ENCODE measurements at regions not wholly inside any gene's neighbourhood (a gene's known extent, or its start where the extent isn't known, plus 50 kb on each side); places are given as distances from the start of the nearest gene placed in this dataset.

DNA sequence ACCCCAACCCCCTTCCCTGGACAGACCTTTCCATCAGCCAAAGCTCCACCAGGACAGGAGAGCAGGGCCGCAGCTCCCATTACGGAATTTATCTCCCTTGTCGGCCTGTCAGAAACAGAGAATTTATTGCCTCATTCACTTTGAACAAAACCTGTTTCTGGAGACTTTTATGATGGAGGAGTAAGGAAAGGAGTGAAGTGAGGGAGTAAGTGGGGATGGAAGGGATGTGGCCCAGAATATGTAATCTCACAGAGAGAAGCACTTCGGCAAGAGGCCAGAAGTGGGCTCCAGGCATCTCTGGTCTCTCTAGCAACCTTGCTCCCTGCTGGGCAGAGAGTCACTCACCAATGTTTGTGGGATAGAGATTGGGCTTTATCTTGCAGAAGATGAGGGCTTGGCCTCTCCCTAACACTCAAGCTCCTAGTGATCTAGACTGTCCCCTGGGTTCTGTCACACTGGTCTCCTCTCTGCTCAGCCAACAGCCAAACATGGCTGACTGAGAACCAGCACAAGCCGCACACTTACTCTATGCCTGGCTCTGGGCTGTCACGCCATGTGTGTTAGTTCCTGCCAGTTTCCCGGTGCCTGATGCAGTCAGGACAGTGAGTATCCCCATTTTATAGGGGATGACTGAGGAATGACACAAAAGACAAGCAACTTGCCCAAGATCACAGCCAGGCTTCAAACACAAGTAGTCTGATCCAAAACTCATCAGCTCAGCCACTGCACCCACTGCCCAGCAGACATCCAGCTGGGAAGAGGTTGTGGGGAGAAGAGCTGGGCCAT, 149.4 kb upstream of the ZMIZ1 start:
- no peak for DNase-seq (ENCODE audit: low read depth in 2 of 2)

DNA sequence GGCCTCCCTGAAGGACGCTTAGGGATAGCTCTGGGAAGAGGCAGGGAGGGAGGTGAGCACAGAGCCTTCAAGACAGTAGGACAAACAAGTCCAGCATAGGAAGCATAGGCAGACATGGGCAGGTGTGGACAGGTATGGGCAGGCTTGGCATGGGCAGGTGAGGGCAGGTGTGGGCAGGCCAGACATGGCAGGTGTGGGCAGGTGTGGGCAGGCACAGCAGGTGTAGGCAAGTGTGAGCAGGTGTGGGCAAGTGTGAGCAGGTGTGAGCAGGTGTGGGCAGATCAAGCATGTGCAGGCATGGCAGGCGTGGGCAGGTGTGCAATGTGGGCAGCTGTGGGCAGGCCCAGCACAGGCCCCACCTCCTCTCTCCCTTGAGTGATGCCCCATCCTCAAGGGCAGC, 148.8 kb upstream of the ZMIZ1 start:
- no peak for DNase-seq (ENCODE audit: low read depth in 2 of 2)

- no peak for DNase-seq (ENCODE audit: low read depth in 2 of 2)
These were observed 146.9 kb upstream of the ZMIZ1 start for GRCh38 chr10:78921895-78922294.

DNA sequence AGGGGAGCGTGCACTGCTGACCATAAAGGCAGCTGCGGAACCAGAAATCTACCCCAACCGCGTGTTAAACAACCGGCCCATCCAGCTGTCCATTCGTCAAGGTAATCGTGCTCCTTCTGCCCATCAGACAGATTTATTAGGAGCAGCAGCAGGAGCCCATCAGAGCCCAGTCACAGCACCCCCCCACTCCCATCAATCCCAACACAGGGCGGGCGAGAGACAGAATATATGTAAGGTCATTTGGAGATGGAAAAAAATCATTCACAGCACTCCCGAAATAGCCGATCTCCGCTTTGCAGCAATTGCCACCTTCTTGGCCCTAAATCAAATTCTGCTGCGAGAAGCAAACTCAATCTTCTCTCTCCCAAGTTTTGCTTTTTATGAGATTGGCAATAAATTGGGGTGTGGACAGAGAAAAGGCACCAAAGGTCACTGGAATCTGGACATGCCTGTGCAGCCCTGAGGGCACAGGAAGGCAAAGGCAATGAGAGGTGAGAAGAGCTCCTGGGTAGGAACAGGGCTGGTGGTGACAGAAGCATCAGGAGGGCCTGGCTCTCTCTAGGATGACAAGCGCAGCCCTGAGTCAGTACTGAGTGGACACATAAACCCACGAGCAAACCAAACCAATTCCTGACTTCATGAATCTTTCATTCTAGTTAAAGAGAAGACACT, 145.0 kb upstream of the ZMIZ1 start:
- no peak for DNase-seq (ENCODE audit: low read depth in 2 of 2)

DNA sequence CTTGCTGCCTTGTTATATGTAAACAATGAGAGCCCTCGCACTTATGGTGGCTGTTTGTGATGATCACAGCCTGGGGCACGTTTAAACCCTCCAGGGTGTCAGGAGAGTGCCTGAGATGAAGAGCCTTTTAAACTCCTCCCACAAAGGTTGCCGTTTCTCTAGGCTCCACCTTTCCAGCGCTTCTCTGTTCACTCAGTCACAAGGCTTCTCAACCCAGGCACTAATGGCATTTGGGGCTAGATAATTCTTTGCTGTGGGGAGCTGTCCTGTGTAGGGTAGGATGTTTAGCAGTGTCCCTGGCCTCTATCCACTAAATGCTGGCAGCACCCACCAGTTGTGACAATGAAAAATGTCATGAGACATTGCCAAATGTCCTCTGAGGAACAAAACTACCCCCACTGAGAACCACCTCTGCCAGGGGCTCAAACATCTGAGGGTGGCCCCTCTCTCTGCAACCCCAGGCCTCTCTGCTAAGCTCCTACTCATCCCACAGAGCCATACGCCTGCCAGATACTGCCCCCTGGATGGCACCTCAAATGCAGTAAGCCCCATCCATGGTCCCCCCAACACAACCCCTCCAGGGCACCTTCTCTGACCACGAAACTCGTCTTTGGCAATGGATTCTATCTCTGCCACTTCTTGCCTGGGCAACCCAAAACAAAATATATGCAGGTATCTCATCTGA, 144.3 kb upstream of the ZMIZ1 start:
- no peak for DNase-seq (ENCODE audit: low read depth in 2 of 2)

DNA sequence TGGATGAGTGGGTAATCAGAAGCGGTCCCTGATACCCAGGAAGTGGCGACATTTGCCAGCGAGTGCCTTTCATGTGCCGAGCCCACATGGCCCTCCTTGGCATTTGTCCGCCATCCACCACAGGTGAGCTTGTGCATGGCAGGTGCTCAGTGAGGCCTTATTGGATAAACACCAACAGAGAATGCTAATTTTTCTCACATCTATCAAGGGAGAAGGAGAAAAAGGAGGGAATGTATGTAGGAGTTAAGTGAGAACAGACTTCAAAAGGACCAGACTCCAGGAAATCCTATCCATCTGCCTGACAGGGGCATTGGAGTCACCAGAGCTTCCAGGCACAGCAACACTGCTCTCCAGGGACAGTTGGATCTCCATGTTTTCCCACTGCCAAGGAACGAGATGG, 143.5 kb upstream of the ZMIZ1 start:
- DNase-seq (ENCODE audit: low read depth in 2 of 2): no peak

GRCh38 chr10:78925800-78926319, 142.9 kb upstream of the ZMIZ1 start:
- DNase-seq (ENCODE audit: low read depth in 2 of 2): no peak

GRCh38 chr10:78927257-78927995, 141.3 kb upstream of the ZMIZ1 start:
- DNase-seq (ENCODE audit: low read depth in 2 of 2): no peak

- no peak for DNase-seq (ENCODE audit: low read depth in 2 of 2)
These were observed 140.4 kb upstream of the ZMIZ1 start for GRCh38 chr10:78928330-78928729.

DNA sequence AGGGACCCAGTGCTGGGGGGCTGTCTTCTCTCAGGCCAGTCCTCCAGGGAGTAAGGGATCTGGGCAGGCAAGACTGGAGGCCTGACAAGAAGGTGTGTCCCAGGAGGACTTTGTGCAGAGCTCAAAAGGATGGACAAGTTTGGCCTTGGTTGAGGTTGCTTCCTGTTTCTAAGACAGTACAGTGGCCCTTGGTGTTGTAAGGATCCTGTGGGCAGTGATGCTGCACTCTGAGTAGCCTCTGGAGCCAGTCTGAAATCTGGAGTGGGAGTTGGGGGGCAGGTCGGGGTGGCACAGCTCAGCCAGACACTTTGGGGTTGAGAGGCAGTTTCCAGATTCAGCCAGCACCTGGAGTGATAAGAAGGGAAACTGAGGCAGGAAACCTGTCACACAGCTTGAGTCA, 139.2 kb upstream of the ZMIZ1 start:
- no peak for DNase-seq (ENCODE audit: low read depth in 2 of 2)

GRCh38 chr10:78931321-78932053, 137.3 kb upstream of the ZMIZ1 start:
- DNase-seq (ENCODE audit: low read depth in 2 of 2): no peak

GRCh38 chr10:78932054-78932386, 136.7 kb upstream of the ZMIZ1 start:
- no peak for DNase-seq (ENCODE audit: low read depth in 2 of 2)

DNA sequence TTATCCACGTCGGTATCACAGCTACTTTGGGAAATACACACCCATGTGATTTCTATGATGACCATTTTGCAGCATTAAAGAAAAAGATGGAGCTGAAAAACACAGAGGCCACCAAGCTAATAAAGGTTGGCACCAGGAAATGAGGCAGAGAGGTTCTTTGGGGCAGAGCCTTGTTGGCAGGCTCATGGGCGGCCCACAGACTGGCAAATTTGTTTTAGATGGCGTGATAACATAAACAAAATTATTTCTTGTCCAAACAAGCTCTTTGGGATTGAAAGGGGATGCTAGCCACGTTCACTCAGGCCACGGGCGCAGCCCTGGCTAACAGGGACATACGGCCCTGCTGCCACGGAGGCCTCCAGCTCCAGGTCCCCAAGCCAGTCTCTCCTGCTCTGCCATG, 135.9 kb upstream of the ZMIZ1 start:
- DNase-seq (ENCODE audit: low read depth in 2 of 2): no peak

GRCh38 chr10:78933828-78934531, 134.8 kb upstream of the ZMIZ1 start:
- DNase-seq (ENCODE audit: low read depth in 2 of 2): no peak

- no peak for DNase-seq (ENCODE audit: low read depth in 2 of 2)
These were observed 134.3 kb upstream of the ZMIZ1 start for GRCh38 chr10:78934532-78934898.

DNA sequence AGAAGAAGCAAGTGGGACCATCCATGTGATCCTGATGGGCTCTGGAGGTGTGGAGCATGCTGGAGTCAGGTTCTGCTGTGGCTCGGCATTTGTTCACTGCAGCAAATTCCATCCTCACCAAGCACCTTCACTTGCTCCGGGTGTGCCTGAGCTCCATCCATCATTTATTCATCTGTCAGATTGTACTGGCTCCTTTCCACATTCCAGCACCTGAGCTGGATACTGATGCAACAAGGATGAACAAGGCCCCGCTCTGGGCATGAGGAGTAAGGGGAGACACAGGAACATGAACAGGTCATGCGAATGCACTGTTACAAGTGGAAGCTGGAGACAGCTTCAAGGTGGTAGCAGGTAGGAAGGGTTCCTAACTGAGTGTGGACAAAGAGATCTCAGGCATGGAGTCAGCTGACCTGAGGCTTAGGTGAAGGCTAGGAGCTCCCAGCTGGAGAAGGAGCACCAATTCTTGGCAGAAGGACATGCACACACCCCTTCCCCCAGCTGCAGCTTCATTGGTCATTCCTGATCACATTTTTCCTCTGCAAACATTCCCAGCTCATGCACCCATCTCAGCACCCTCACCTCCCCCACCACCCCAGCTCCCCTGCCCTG, 133.7 kb upstream of the ZMIZ1 start:
- no peak for DNase-seq (ENCODE audit: low read depth in 2 of 2)

- DNase-seq (ENCODE audit: low read depth in 2 of 2): no peak
These were observed 132.9 kb upstream of the ZMIZ1 start for GRCh38 chr10:78935697-78936407.

- DNase-seq (ENCODE audit: low read depth in 2 of 2): no peak
These were observed 132.1 kb upstream of the ZMIZ1 start for GRCh38 chr10:78936412-78937342.

GRCh38 chr10:78937393-78937792, 131.4 kb upstream of the ZMIZ1 start:
- no peak for DNase-seq (ENCODE audit: low read depth in 2 of 2)

Measured in stimulated activated CD4-positive, alpha-beta T cell treated with anti-CD3 and anti-CD28 coated beads, Interleukin-4, amount 100 ng/mL, for 48 hours (primary cell).